H1 (cell line): ENCODE measurements at regions not wholly inside any gene's neighbourhood (a gene's known extent, or its start where the extent isn't known, plus 50 kb on each side); places are given as distances from the start of the nearest gene placed in this dataset.

Source experiments
- CTCF ChIA-PET: fragments of 300-600 bp; sonication (Branson Sonifier 250); formaldehyde crosslinking; loops from one replicate; lab custom pipeline; 2021; ENCODE audit not compliant: partially characterized antibody; lab: Charles Lee
- POLR2A ChIA-PET: fragments of 300-600 bp; sonication (Branson Sonifier 250); formaldehyde crosslinking; loops from one replicate; lab custom pipeline; 2021; ENCODE audit warnings: inconsistent platforms; ENCODE audit not compliant: partially characterized antibody; lab: Charles Lee
- DNase-seq, 2 experiments: peaks; one replicate each; pipeline versions ENCODE4 v3.0.0 to v3.0.0-alpha.2; 2010 to 2022; ENCODE audit warnings: low spot score in 2 of 2, low read depth in 1 of 2, mixed read lengths in 1 of 2
- FAIRE-seq: peaks from 2 replicates; lab custom pipeline; 2011; peaks lifted over from hg19 to GRCh38; lab: Jason Lieb, UNC
- H2AFZ ChIP-seq: 2 replicates; pipeline ENCODE4 v1.8.1; 2012; ENCODE audit warnings: low read length, inconsistent platforms
- H2AK5ac ChIP-seq: 2 replicates; pipeline ENCODE4 v1.6.1; 2013; ENCODE audit warnings: low read depth, low read length
- H2BK120ac ChIP-seq: replicated peaks from 2 replicates; pipeline ENCODE3; 2013; ENCODE audit warnings: low read depth, low read length, inconsistent platforms
- H2BK12ac ChIP-seq: 2 replicates; pipeline ENCODE4 v1.6.1; 2013; ENCODE audit warnings: low read depth, low read length
- H2BK15ac ChIP-seq: 2 replicates; pipeline ENCODE4 v1.6.1; 2013; ENCODE audit warnings: low read length
- H2BK20ac ChIP-seq: 2 replicates; pipeline ENCODE4 v1.6.1; 2013; ENCODE audit warnings: low read length
- H2BK5ac ChIP-seq: 2 replicates; pipeline ENCODE4 v1.6.1; 2013; ENCODE audit warnings: low read depth, low read length
- H3K14ac ChIP-seq: 2 replicates; pipeline ENCODE4 v1.6.1; 2013; ENCODE audit warnings: inconsistent platforms; ENCODE audit not compliant: insufficient read length
- H3K18ac ChIP-seq: 2 replicates; pipeline ENCODE4 v1.6.1; 2013; ENCODE audit warnings: low read length; ENCODE audit errors: extremely low read depth
- H3K23ac ChIP-seq: 2 replicates; pipeline ENCODE4 v1.6.1; 2013; ENCODE audit warnings: inconsistent platforms; ENCODE audit not compliant: insufficient read length
- H3K23me2 ChIP-seq: 2 replicates; pipeline ENCODE4 v1.6.1; 2013; ENCODE audit warnings: low read depth, low read length
- H3K27ac ChIP-seq: 2 replicates; pipeline ENCODE4 v1.6.1; 2011; ENCODE audit warnings: low read depth, low read length, inconsistent platforms
- H3K27me3 ChIP-seq, 4 experiments: replicated peaks in 1 of 4; 1 replicate in 1 of 4; 2 replicates in 3 of 4; pipeline versions ENCODE4 v1.6.1 to v1.8.1; 2011 to 2013; ENCODE audit warnings: low read length in 3 of 4, mild to moderate bottlenecking in 3 of 4, inconsistent platforms in 2 of 4, mixed read lengths in 2 of 4, moderate library complexity in 1 of 4; ENCODE audit not compliant: control insufficient read depth in 3 of 4, insufficient read depth in 3 of 4; ENCODE audit errors: extremely low read depth in 1 of 4
- H3K36me3 ChIP-seq, 4 experiments: 2 replicates each; pipeline versions ENCODE4 v1.6.1 to v1.8.1; 2011 to 2013; ENCODE audit warnings: mild to moderate bottlenecking in 4 of 4, low read length in 3 of 4, moderate library complexity in 2 of 4, control low read depth in 1 of 4, inconsistent platforms in 1 of 4; ENCODE audit not compliant: insufficient read depth in 4 of 4, control insufficient read depth in 2 of 4
- H3K4ac ChIP-seq: replicated peaks from 2 replicates; pipeline ENCODE3; 2013; ENCODE audit warnings: low read length, low read depth, mixed read lengths, inconsistent platforms; ENCODE audit not compliant: insufficient read length
- H3K4me1 ChIP-seq, 4 experiments: replicated peaks in 1 of 4; 1 replicate in 1 of 4; 2 replicates in 3 of 4; pipeline versions ENCODE4 v1.6.1 to v1.8.1; 2011 to 2013; ENCODE audit warnings: low read length in 3 of 4, inconsistent platforms in 2 of 4, mixed read lengths in 1 of 4; ENCODE audit not compliant: insufficient read depth in 4 of 4, control insufficient read depth in 3 of 4
- H3K4me2 ChIP-seq, 2 experiments: 2 replicates each; pipeline versions ENCODE4 v1.6.1 to v1.8.1; 2011 to 2013; ENCODE audit warnings: low read depth in 2 of 2, low read length in 2 of 2, control low read depth in 1 of 2, inconsistent platforms in 1 of 2, mild to moderate bottlenecking in 1 of 2; ENCODE audit not compliant: insufficient read depth in 1 of 2
- H3K4me3 ChIP-seq, 4 experiments: fragments of 200-600, 300-600 bp in 1 of 4; sonication (generic), shearing (Covaris generic), sonication (Bioruptor Twin) in 1 of 4; 2 replicates each; pipeline versions ENCODE4 v1.5.1 to v1.8.1; 2011 to 2016; ENCODE audit warnings: low read length in 4 of 4, low read depth in 3 of 4, control low read depth in 2 of 4, inconsistent platforms in 2 of 4, mild to moderate bottlenecking in 2 of 4, mixed read lengths in 1 of 4, moderate library complexity in 1 of 4; ENCODE audit not compliant: insufficient read depth in 2 of 4; ENCODE audit errors: extremely low read depth in 1 of 4
- H3K56ac ChIP-seq: replicated peaks from 2 replicates; pipeline ENCODE3; 2013; ENCODE audit warnings: low read depth, mild to moderate bottlenecking, mixed read lengths, low read length, inconsistent platforms; ENCODE audit not compliant: insufficient read length
- H3K79me1 ChIP-seq: 2 replicates; pipeline ENCODE4 v1.6.1; 2013; ENCODE audit warnings: low read depth, low read length, control low read depth
- H3K79me2 ChIP-seq, 2 experiments: 2 replicates each; pipeline versions ENCODE4 v1.6.1 to v1.8.1; 2012 to 2013; ENCODE audit warnings: low read length in 2 of 2, mild to moderate bottlenecking in 2 of 2, inconsistent platforms in 1 of 2; ENCODE audit not compliant: insufficient read depth in 2 of 2, control insufficient read depth in 1 of 2
- H3K9ac ChIP-seq, 4 experiments: replicated peaks in 1 of 4; 1 replicate in 1 of 4; 2 replicates in 3 of 4; pipeline versions ENCODE4 v1.6.1 to v1.8.1; 2011 to 2013; ENCODE audit warnings: low read depth in 3 of 4, low read length in 3 of 4, control low read depth in 2 of 4, mild to moderate bottlenecking in 2 of 4, moderate library complexity in 2 of 4, inconsistent platforms in 1 of 4; ENCODE audit errors: extremely low read depth in 1 of 4
- H3K9me3 ChIP-seq, 2 experiments: 2 replicates each; pipeline versions ENCODE4 v1.6.1 to v1.8.1; 2012 to 2013; ENCODE audit warnings: mild to moderate bottlenecking in 2 of 2, moderate library complexity in 2 of 2, control low read depth in 1 of 2, inconsistent platforms in 1 of 2, low read depth in 1 of 2, low read length in 1 of 2, mixed read lengths in 1 of 2; ENCODE audit not compliant: insufficient read depth in 2 of 2
- H4K20me1 ChIP-seq, 2 experiments: replicated peaks in 1 of 2; 2 replicates each; pipeline versions ENCODE3 to v1.8.1; 2011 to 2013; ENCODE audit warnings: inconsistent platforms in 2 of 2, low read length in 2 of 2, mild to moderate bottlenecking in 1 of 2; ENCODE audit not compliant: insufficient read depth in 2 of 2, control insufficient read depth in 1 of 2
- H4K5ac ChIP-seq: 2 replicates; pipeline ENCODE4 v1.6.1; 2013; ENCODE audit warnings: low read length, low read depth, mixed read lengths, inconsistent platforms; ENCODE audit not compliant: insufficient read length
- H4K8ac ChIP-seq: 2 replicates; pipeline ENCODE4 v1.8.0; 2013; ENCODE audit warnings: mild to moderate bottlenecking, moderate library complexity, low read length, inconsistent platforms; ENCODE audit not compliant: insufficient read depth; ENCODE audit errors: extremely low read depth
- H4K91ac ChIP-seq: replicated peaks from 2 replicates; pipeline ENCODE3; 2013; ENCODE audit warnings: low read length, mixed read lengths, inconsistent platforms; ENCODE audit not compliant: insufficient read length
- EZH2 ChIP-seq: fragments of 200-600 bp; sonication (generic); IDR thresholded peaks from 2 replicates; pipeline ENCODE4 v1.7.1; 2012; ENCODE audit warnings: low read depth, mild to moderate bottlenecking, moderate library complexity, low read length, inconsistent platforms; ENCODE audit not compliant: severe bottlenecking
- JUND ChIP-seq: IDR thresholded peaks from 2 replicates; pipeline ENCODE4 v1.6.1; 2011; ENCODE audit warnings: mild to moderate bottlenecking, improper control_type of control experiment, low read length
- RXRA ChIP-seq: IDR thresholded peaks from 2 replicates; pipeline ENCODE4 v1.6.1; 2011; ENCODE audit warnings: low read depth, mild to moderate bottlenecking, low read length, moderate library complexity; ENCODE audit not compliant: insufficient read depth
- SP1 ChIP-seq: IDR thresholded peaks from 2 replicates; pipeline ENCODE4 v1.6.1; 2011; ENCODE audit warnings: low read depth, low read length
- TEAD4 ChIP-seq: IDR thresholded peaks from 2 replicates; pipeline ENCODE4 v1.6.1; 2012; ENCODE audit warnings: low read depth, low read length, inconsistent platforms, mixed read lengths
- WGBS, 2 experiments: shearing (Covaris generic) in 1 of 2; methylation state at CpG; one replicate each; pipeline versions ENCODE4 v1.1.6 to v1.1.7; 2013 to 2015; ENCODE audit warnings: low lambda C conversion rate in 2 of 2, mixed read lengths in 2 of 2, inconsistent platforms in 1 of 2, low coverage in 1 of 2, missing lambda C conversion rate in 1 of 2; ENCODE audit not compliant: insufficient replicate concordance in 2 of 2, insufficient coverage in 1 of 2, insufficient read length in 1 of 2; ENCODE audit errors: extremely low coverage in 1 of 2, missing lambda C conversion rate in 1 of 2; 5-methylcytosine and 5-hydroxymethylcytosine counted together

GRCh38 chrX:131703646-131704045, 159.8 kb downstream of the OR13H1 start:
- no peak overlapping the region for H2BK15ac ChIP-seq
- no peak overlapping the region for H3K4me2 ChIP-seq
- no peak overlapping the region for H3K9ac ChIP-seq
- H4K91ac ChIP-seq = no peak overlapping the region
- TF ChIP-seq SP1 (no peak), JUND (no peak), EZH2 (no peak), RXRA (no peak), TEAD4 (no peak)
- ChIA-PET POLR2A (no interaction called here), CTCF (no interaction called here)
- H2BK120ac ChIP-seq = no peak overlapping the region
- H4K8ac ChIP-seq = no peak overlapping the region
- H3K9me3 ChIP-seq = no peaks in the 10 kb centered on the region
- H2BK12ac ChIP-seq = no peak overlapping the region
- 97% methylated on average over 6 of the region's 6 CpGs; no CpG with 5 or more reads in 1 of the 2 experiments for WGBS, 2 experiments
- no peak for FAIRE-seq
- no peak overlapping the region for H3K4ac ChIP-seq
- no peaks in the 10 kb centered on the region for H4K20me1 ChIP-seq
- no peak overlapping the region for H4K5ac ChIP-seq
- no peak overlapping the region for H3K4me3 ChIP-seq
- H2BK5ac ChIP-seq = no peak overlapping the region
- no peaks in the 10 kb centered on the region for H3K23me2 ChIP-seq
- H3K18ac ChIP-seq = no peak overlapping the region
- H3K23ac ChIP-seq = no peak overlapping the region
- H3K79me1 ChIP-seq = no peaks in the 10 kb centered on the region
- H3K79me2 ChIP-seq = no peaks in the 10 kb centered on the region
- no peak overlapping the region for H2BK20ac ChIP-seq
- no peak overlapping the region for H2AFZ ChIP-seq
- DNase-seq = no peak
- no peaks in the 10 kb centered on the region for H3K27me3 ChIP-seq
- no peak overlapping the region for H3K27ac ChIP-seq
- H3K4me1 ChIP-seq = no peaks in the 10 kb centered on the region
- H3K36me3 ChIP-seq = peaks cover 0 to 29% (median 12%) of the 10 kb centered on the region in 4 experiments; a peak in 5 of 8 replicates
- no peak overlapping the region for H3K56ac ChIP-seq
- H2AK5ac ChIP-seq = no peak overlapping the region
- no peak overlapping the region for H3K14ac ChIP-seq
